GM12878 (cell line): ENCODE measurements at regions not wholly inside any gene's neighbourhood (a gene's known extent, or its start where the extent isn't known, plus 50 kb on each side); places are given as distances from the start of the nearest gene placed in this dataset.

Experiments
- ATAC-seq: fragments of 200-7000 bp; cut with Tn5 transposase; 3 replicates; pipeline ENCODE4 v1.9.1; 2020; ENCODE audit warnings: mild to moderate bottlenecking, moderate library complexity
- BruUV-seq: library from RNA; stranded (reverse); fragments of 400-500 nt; replicated peaks from 2 replicates; lab custom pipeline; 2021; lab: Mats Ljungman, UMichigan
- CTCF ChIA-PET: fragments of 300-600 bp; sonication (Branson Sonifier 250); formaldehyde crosslinking; extraction: SDS; loops from one replicate; lab custom pipeline; 2021; ENCODE audit warnings: inconsistent platforms; lab: Yijun Ruan, JAX
- POLR2A ChIA-PET: fragments of 350-600 bp; formaldehyde crosslinking; extraction: SDS; loops from one replicate; lab custom pipeline; 2021; ENCODE audit warnings: inconsistent platforms; lab: Charles Lee
- RAD21 ChIA-PET: fragments of 300-600 bp; sonication (Branson Sonifier 250); formaldehyde crosslinking; loops from one replicate; lab custom pipeline; 2023; ENCODE audit warnings: antibody characterized with exemption; ENCODE audit not compliant: unreplicated experiment; lab: Charles Lee
- SMC1A ChIA-PET: fragments of 300-600 bp; sonication (Branson Sonifier 250); formaldehyde crosslinking; loops from one replicate; lab custom pipeline; 2023; ENCODE audit not compliant: unreplicated experiment, uncharacterized antibody; lab: Charles Lee
- DNase-seq: peaks from one replicate; pipeline ENCODE4 v3.0.0-alpha.2; 2011; ENCODE audit warnings: low read depth, low spot score
- FAIRE-seq: peaks from 3 replicates; lab custom pipeline; 2011; peaks lifted over from hg19 to GRCh38; lab: Jason Lieb, UNC
- H2AFZ ChIP-seq: 2 replicates; pipeline ENCODE4 v1.6.0; 2011; ENCODE audit warnings: low read depth, low read length, control low read depth; ENCODE audit not compliant: control insufficient read depth
- H3K27ac ChIP-seq: 2 replicates; pipeline ENCODE4 v1.5.1; 2011; ENCODE audit warnings: control low read depth; ENCODE audit not compliant: control insufficient read depth, insufficient read depth
- H3K27me3 ChIP-seq, 2 experiments: replicated peaks in 1 of 2; 2 replicates each; pipeline versions ENCODE4 v1.6.0 to v1.6.1; 2011; ENCODE audit warnings: low read length in 1 of 2; ENCODE audit not compliant: control insufficient read depth in 2 of 2, insufficient read depth in 2 of 2
- H3K36me3 ChIP-seq, 2 experiments: 2 replicates each; pipeline ENCODE4 v1.5.1; 2011; ENCODE audit warnings: low read length in 1 of 2; ENCODE audit not compliant: control insufficient read depth in 2 of 2, insufficient read depth in 2 of 2
- H3K4me1 ChIP-seq: 2 replicates; pipeline ENCODE4 v1.6.1; 2011; ENCODE audit warnings: mild to moderate bottlenecking, low read length, moderate library complexity, mixed read lengths; ENCODE audit not compliant: control insufficient read depth, insufficient read depth
- H3K4me2 ChIP-seq: 2 replicates; pipeline ENCODE4 v1.6.0; 2011; ENCODE audit warnings: control low read depth; ENCODE audit not compliant: control insufficient read depth, insufficient read depth
- H3K4me3 ChIP-seq: fragments of 200-600 bp; sonication (generic); 2 replicates; pipeline ENCODE4 v1.5.1; 2016
- H3K79me2 ChIP-seq: 2 replicates; pipeline ENCODE4 v1.6.0; 2011; ENCODE audit warnings: low read length; ENCODE audit not compliant: control insufficient read depth, insufficient read depth
- H3K9ac ChIP-seq: 2 replicates; pipeline ENCODE4 v1.8.0; 2011; ENCODE audit warnings: low read length, control low read depth, mixed read lengths; ENCODE audit not compliant: control insufficient read depth, insufficient read depth
- H3K9me3 ChIP-seq: replicated peaks from 3 replicates; pipeline ENCODE4 v1.5.1; 2011; ENCODE audit warnings: mild to moderate bottlenecking, low read length; ENCODE audit not compliant: control insufficient read depth, insufficient read depth
- H4K20me1 ChIP-seq: 2 replicates; pipeline ENCODE4 v1.6.0; 2011; ENCODE audit not compliant: control insufficient read depth, insufficient read depth
- BHLHE40 ChIP-seq, 2 experiments: fragments of 450-650 bp in 1 of 2; IDR thresholded peaks; 2 replicates each; pipeline ENCODE4 v1.6.1; 2011 to 2017; ENCODE audit warnings: low read depth in 2 of 2, borderline replicate concordance in 1 of 2, improper control_type of control experiment in 1 of 2, low read length in 1 of 2, mild to moderate bottlenecking in 1 of 2
- CBX5 ChIP-seq: sonication (generic); IDR thresholded peaks from 2 replicates; pipeline ENCODE4 v1.6.1; 2016; ENCODE audit warnings: low read depth, moderate library complexity, mild to moderate bottlenecking, inconsistent platforms
- CHD2 ChIP-seq: IDR thresholded peaks from 2 replicates; pipeline ENCODE4 v1.6.1; 2011; ENCODE audit warnings: low read depth, low read length, improper control_type of control experiment, borderline replicate concordance
- E2F4 ChIP-seq: IDR thresholded peaks from 2 replicates; pipeline ENCODE4 v1.6.1; 2012; ENCODE audit warnings: low read depth, low read length, improper control_type of control experiment
- EED ChIP-seq: sonication (generic); IDR thresholded peaks from 2 replicates; pipeline ENCODE4 v1.6.1; 2016; ENCODE audit warnings: antibody characterized with exemption, low read depth
- IRF4 ChIP-seq: IDR thresholded peaks from 2 replicates; pipeline ENCODE4 v1.6.1; 2011; ENCODE audit warnings: low read depth, low read length
- LARP7 ChIP-seq: fragments of 450-650 bp; IDR thresholded peaks from 2 replicates; pipeline ENCODE4 v1.6.1; 2017; ENCODE audit warnings: mild to moderate bottlenecking
- NBN ChIP-seq: fragments of 450-650 bp; IDR thresholded peaks from 2 replicates; pipeline ENCODE4 v1.6.1; 2016
- NR2C1 ChIP-seq: fragments of 450-650 bp; IDR thresholded peaks from 2 replicates; pipeline ENCODE4 v1.6.1; 2017; ENCODE audit warnings: antibody characterized with exemption, mild to moderate bottlenecking, moderate library complexity
- RCOR1 ChIP-seq: conservative IDR thresholded peaks from 2 replicates; pipeline ENCODE4 v1.6.1; 2012; ENCODE audit warnings: low read depth, low read length, improper control_type of control experiment
- SMAD1 ChIP-seq: fragments of 450-650 bp; IDR thresholded peaks from 2 replicates; pipeline ENCODE4 v1.6.1; 2018; ENCODE audit warnings: mild to moderate bottlenecking, low read depth; ENCODE audit not compliant: partially characterized antibody
- SRF ChIP-seq, 2 experiments: IDR thresholded peaks; 2 replicates each; pipeline ENCODE4 v1.6.1; 2011; ENCODE audit warnings: low read depth in 2 of 2, low read length in 2 of 2, mild to moderate bottlenecking in 1 of 2, moderate library complexity in 1 of 2
- TCF12 ChIP-seq: IDR thresholded peaks from 2 replicates; pipeline ENCODE4 v1.6.1; 2011; ENCODE audit warnings: low read depth, mild to moderate bottlenecking, low read length
- TCF7 ChIP-seq: IDR thresholded peaks from 2 replicates; pipeline ENCODE4 v1.6.1; 2014; ENCODE audit warnings: antibody characterized with exemption, borderline replicate concordance
- ZBTB11 ChIP-seq: fragments of 450-650 bp; formaldehyde crosslinking; IDR thresholded peaks from 2 replicates; pipeline ENCODE4 v1.5.0; 2022; ENCODE audit warnings: mild to moderate bottlenecking, missing genetic modification characterization
- WGBS: methylation state at CpG from one replicate; pipeline ENCODE4 v1.1.6; 2016; ENCODE audit warnings: low lambda C conversion rate; ENCODE audit not compliant: insufficient replicate concordance, insufficient coverage; ENCODE audit errors: missing lambda C conversion rate; 5-methylcytosine and 5-hydroxymethylcytosine counted together
- in situ Hi-C: fragments of 300-500 bp; cut with MboI; formaldehyde crosslinking; loops from 9 replicates; pipeline ENCODE4 v1.14.3; 2018; ENCODE audit warnings: mixed read lengths
- intact Hi-C: fragments of 100-400 bp; cut with micrococcal nuclease; formaldehyde crosslinking; loops from one replicate; pipeline ENCODE4 v1.14.2; 2022; ENCODE audit not compliant: unreplicated experiment

- no peak overlapping the region for H3K4me3 ChIP-seq
- no peak overlapping the region for H3K4me2 ChIP-seq
- H3K27me3 ChIP-seq = no peaks in the 10 kb centered on the region; a peak in 1 of 4 replicates
- no peak overlapping the region for H3K27ac ChIP-seq
- no peaks in the 10 kb centered on the region for H4K20me1 ChIP-seq
- TF ChIP-seq TCF7 = no peak
- no peak for TF ChIP-seq RCOR1
- intact Hi-C loops (no loop called here), in situ Hi-C loops (no loop called here)
- no TSS peak for BruUV-seq
- WGBS = 70% methylated on average over 19 of the region's 19 CpGs
- FAIRE-seq (no peak), DNase-seq (no peak), ATAC-seq (no peak)
- CTCF ChIA-PET = no interaction called here
- H3K9ac ChIP-seq = no peak overlapping the region
- H3K79me2 ChIP-seq = no peaks in the 10 kb centered on the region
- no peaks in the 10 kb centered on the region for H3K36me3 ChIP-seq
- POLR2A ChIA-PET = no interaction called here
- RAD21 ChIA-PET = no interaction called here
- no peak overlapping the region for H2AFZ ChIP-seq
- SMC1A ChIA-PET = no interaction called here
- H3K4me1 ChIP-seq = no peaks in the 10 kb centered on the region
- H3K9me3 ChIP-seq = no peaks in the 10 kb centered on the region
Observed at GRCh38 chr7:25326501-25327156, 98.3 kb upstream of the NPVF start.

GRCh38 chr7:25329815-25330214 lies 101.5 kb upstream of the NPVF start:
- Histone ChIP-seq H3K79me2 (no peaks in the 10 kb centered on the region), H3K4me2 (no peak overlapping the region), H3K4me3 (no peak overlapping the region), H3K27me3 (no peaks in the 10 kb centered on the region), H3K9me3 (no peaks in the 10 kb centered on the region), H3K4me1 (no peaks in the 10 kb centered on the region), H3K27ac (no peak overlapping the region), H2AFZ (no peak overlapping the region), H4K20me1 (no peaks in the 10 kb centered on the region), H3K36me3 (no peaks in the 10 kb centered on the region), H3K9ac (no peak overlapping the region)
- no TSS peak for BruUV-seq
- in situ Hi-C loops = no loop called here
- SMC1A ChIA-PET = no interaction called here
- RAD21 ChIA-PET = no interaction called here
- POLR2A ChIA-PET = no interaction called here
- intact Hi-C loops = no loop called here
- 23% methylated on average over 2 of the region's 2 CpGs for WGBS
- DNase-seq (no peak), FAIRE-seq (no peak), ATAC-seq (no peak)
- CTCF ChIA-PET = no interaction called here
- TF ChIP-seq NR2C1 (no peak), SRF (IDR thresholded peaks at IDR 0.05; ENCODE audit: low read depth in 2 of 2, low read length in 2 of 2) (no peak), ZBTB11 (CRISPR knock-in tag) (no peak), BHLHE40 (IDR thresholded peaks at IDR 0.05; ENCODE audit: borderline replicate concordance in 1 of 2, low read depth in 2 of 2, low read length in 1 of 2) (no peak), E2F4 (no peak), NBN (no peak), CHD2 (no peak), IRF4 (no peak), TCF12 (no peak), SMAD1 (no peak), EED (no peak), LARP7 (no peak), CBX5 (no peak)
